A549 (cell line): ENCODE measurements at regions not wholly inside any gene's neighbourhood (a gene's known extent, or its start where the extent isn't known, plus 50 kb on each side); places are given as distances from the start of the nearest gene placed in this dataset.
"Not testable (repeated sequence)": the region's sequence is repeated elsewhere in the genome, so short reads cannot be mapped to it uniquely, and the experiment has no call there.

ENCODE experiments used
- ATAC-seq, 2 experiments: fragments of 200-7000 bp in 1 of 2; fragments of >200 bp in 1 of 2; cut with Nextera tagmentation in 1 of 2; cut with Tn5 transposase in 1 of 2; 3 replicates each; pipeline versions ENCODE4 v1.8.0 to v1.9.1; 2018 to 2020; ENCODE audit warnings: mild to moderate bottlenecking in 1 of 2, moderate library complexity in 1 of 2
- CTCF ChIA-PET: fragments of 300-600 bp; sonication (Branson Sonifier 250); formaldehyde crosslinking; extraction: SDS; loops from one replicate; lab custom pipeline; 2021; ENCODE audit warnings: antibody characterized with exemption, inconsistent platforms; lab: Yijun Ruan, JAX
- POLR2A ChIA-PET: fragments of 350-600 bp; formaldehyde crosslinking; extraction: SDS; loops from one replicate; lab custom pipeline; 2021; ENCODE audit warnings: antibody characterized with exemption, inconsistent platforms; lab: Yijun Ruan, JAX
- DNase-seq, 2 experiments: peaks; one replicate each; pipeline versions ENCODE4 v3.0.0 to v3.0.0-alpha.2; 2011 to 2016; ENCODE audit warnings: low read depth in 1 of 2, low spot score in 1 of 2
- FAIRE-seq: peaks from 2 replicates; lab custom pipeline; 2011; peaks lifted over from hg19 to GRCh38; lab: Jason Lieb, UNC
- H3K27ac ChIP-seq, 2 experiments: fragments of >200 bp; sonication (Bioruptor Twin); formaldehyde crosslinking; 3 replicates each; pipeline ENCODE4 v1.5.1; 2016 to 2017
- H3K4me1 ChIP-seq: fragments of >200 bp; sonication (Bioruptor Twin); formaldehyde crosslinking; 3 replicates; pipeline ENCODE4 v1.6.1; 2016
- H3K4me2 ChIP-seq: fragments of >200 bp; sonication (Bioruptor Twin); formaldehyde crosslinking; 3 replicates; pipeline ENCODE4 v1.6.1; 2016
- H3K4me3 ChIP-seq: fragments of >200 bp; sonication (Bioruptor Twin); formaldehyde crosslinking; 3 replicates; pipeline ENCODE4 v1.5.1; 2016
- H3K9me3 ChIP-seq: fragments of >200 bp; sonication (Bioruptor Twin); formaldehyde crosslinking; 3 replicates; pipeline ENCODE4 v1.6.1; 2016
- BHLHE40 ChIP-seq: IDR thresholded peaks from 2 replicates; pipeline ENCODE4 v1.6.1; 2012; ENCODE audit warnings: low read depth, low read length, inconsistent platforms
- CBX2 ChIP-seq: fragments of 200-600 bp; sonication (generic); IDR thresholded peaks from 2 replicates; pipeline ENCODE4 v1.6.1; 2016; ENCODE audit warnings: low read depth, mild to moderate bottlenecking, borderline replicate concordance
- CBX8 ChIP-seq: fragments of 200-600 bp; sonication (generic); IDR thresholded peaks from 2 replicates; pipeline ENCODE4 v1.6.1; 2016
- CEBPB ChIP-seq, 2 experiments: fragments of >200 bp in 1 of 2; sonication (Bioruptor Twin) in 1 of 2; formaldehyde crosslinking in 1 of 2; IDR thresholded peaks; 2 replicates each; pipeline ENCODE4 v1.6.1; 2012 to 2016
- CHD4 ChIP-seq: fragments of 200-600 bp; sonication (generic); IDR thresholded peaks from 2 replicates; pipeline ENCODE4 v1.6.1; 2016; ENCODE audit warnings: antibody characterized with exemption, mild to moderate bottlenecking, borderline replicate concordance
- EP300 ChIP-seq, 2 experiments: fragments of >200 bp; sonication (Bioruptor Twin); formaldehyde crosslinking; IDR thresholded peaks; 2 replicates in 1 of 2; 3 replicates in 1 of 2; pipeline ENCODE4 v1.6.1; 2016 to 2017
- ESRRA ChIP-seq: fragments of 150-350 bp; IDR thresholded peaks from 2 replicates; pipeline ENCODE4 v1.6.1; 2014; ENCODE audit warnings: mild to moderate bottlenecking, low read length, borderline replicate concordance
- FOSL2 ChIP-seq, 2 experiments: fragments of 450-650 bp in 1 of 2; fragments of >200 bp in 1 of 2; sonication (Bioruptor Twin) in 1 of 2; formaldehyde crosslinking; IDR thresholded peaks; 2 replicates each; pipeline versions ENCODE4 v1.5.0 to v1.6.1; 2016 to 2020; ENCODE audit warnings: mild to moderate bottlenecking in 1 of 2, moderate library complexity in 1 of 2
- HDAC2 ChIP-seq: fragments of 200-600 bp; sonication (generic); IDR thresholded peaks from 2 replicates; pipeline ENCODE4 v1.6.1; 2016
- HOXB13 ChIP-seq: fragments of 250-450 bp; sonication (Bioruptor Pico); IDR thresholded peaks from 2 replicates; pipeline ENCODE4 v1.5.0; 2020; ENCODE audit warnings: low read depth, mild to moderate bottlenecking, moderate library complexity
- JUN ChIP-seq, 2 experiments: fragments of >200 bp; sonication (Bioruptor Twin); formaldehyde crosslinking; IDR thresholded peaks; 2 replicates in 1 of 2; 3 replicates in 1 of 2; pipeline ENCODE4 v1.6.1; 2016 to 2017
- NFE2L2 ChIP-seq: fragments of 150-350 bp; conservative IDR thresholded peaks from 2 replicates; pipeline ENCODE4 v1.6.1; 2014; ENCODE audit warnings: low read length
- NPAS2 ChIP-seq: fragments of 250-450 bp; sonication (Bioruptor Pico); IDR thresholded peaks from 2 replicates; pipeline ENCODE4 v1.8.0; 2022; ENCODE audit warnings: mild to moderate bottlenecking, moderate library complexity, borderline replicate concordance
- POLR2AphosphoS2 ChIP-seq: conservative IDR thresholded peaks from 2 replicates; pipeline ENCODE4 v1.6.1; 2012; ENCODE audit warnings: low read length, improper control_type of control experiment, inconsistent platforms
- RFX5 ChIP-seq: fragments of 450-650 bp; IDR thresholded peaks from 2 replicates; pipeline ENCODE4 v1.7.1; 2014; ENCODE audit warnings: antibody characterized with exemption, mild to moderate bottlenecking, moderate library complexity
- RNF2 ChIP-seq: fragments of 200-600 bp; sonication (generic); IDR thresholded peaks from 2 replicates; pipeline ENCODE4 v1.6.1; 2016; ENCODE audit warnings: low read depth, mild to moderate bottlenecking, antibody characterized with exemption, moderate library complexity, borderline replicate concordance
- SMC3 ChIP-seq: fragments of >200 bp; sonication (Bioruptor Twin); formaldehyde crosslinking; IDR thresholded peaks from 3 replicates; pipeline ENCODE4 v1.6.1; 2018; ENCODE audit warnings: inconsistent platforms
- TFCP2L1 ChIP-seq: fragments of 250-450 bp; sonication (Bioruptor Pico); IDR thresholded peaks from 2 replicates; pipeline ENCODE4 v1.5.0; 2021; ENCODE audit warnings: mild to moderate bottlenecking
- ZC3H11A ChIP-seq: fragments of 450-650 bp; IDR thresholded peaks from 2 replicates; pipeline ENCODE4 v1.6.1; 2014; ENCODE audit warnings: antibody characterized with exemption, mild to moderate bottlenecking
- ZFP36 ChIP-seq: fragments of 450-650 bp; IDR thresholded peaks from 2 replicates; pipeline ENCODE4 v1.6.1; 2014; ENCODE audit warnings: borderline replicate concordance; ENCODE audit not compliant: partially characterized antibody
- ZSCAN20 ChIP-seq: fragments of 250-450 bp; sonication (Bioruptor Pico); IDR thresholded peaks from 2 replicates; pipeline ENCODE4 v1.8.0; 2022; ENCODE audit warnings: mild to moderate bottlenecking, moderate library complexity
- WGBS: methylation state at CpG from one replicate; pipeline ENCODE4 v1.1.6; 2017; ENCODE audit errors: missing lambda C conversion rate; 5-methylcytosine and 5-hydroxymethylcytosine counted together
- TF ChIP-seq, protein P1 (sequence below): fragments of 200-600 bp; sonication (generic); IDR thresholded peaks from 2 replicates; pipeline ENCODE4 v1.6.1; 2016; ENCODE audit warnings: antibody characterized with exemption, mild to moderate bottlenecking, moderate library complexity
- TF ChIP-seq, protein P2 (sequence below): fragments of 250-450 bp; sonication (Bioruptor Pico); IDR thresholded peaks from 2 replicates; pipeline ENCODE4 v1.5.0; 2020; ENCODE audit warnings: low read depth, mild to moderate bottlenecking, moderate library complexity
- TF ChIP-seq, protein P3 (sequence below): fragments of 450-650 bp; IDR thresholded peaks from 2 replicates; pipeline ENCODE4 v1.6.1; 2014; ENCODE audit warnings: antibody characterized with exemption

DNA sequence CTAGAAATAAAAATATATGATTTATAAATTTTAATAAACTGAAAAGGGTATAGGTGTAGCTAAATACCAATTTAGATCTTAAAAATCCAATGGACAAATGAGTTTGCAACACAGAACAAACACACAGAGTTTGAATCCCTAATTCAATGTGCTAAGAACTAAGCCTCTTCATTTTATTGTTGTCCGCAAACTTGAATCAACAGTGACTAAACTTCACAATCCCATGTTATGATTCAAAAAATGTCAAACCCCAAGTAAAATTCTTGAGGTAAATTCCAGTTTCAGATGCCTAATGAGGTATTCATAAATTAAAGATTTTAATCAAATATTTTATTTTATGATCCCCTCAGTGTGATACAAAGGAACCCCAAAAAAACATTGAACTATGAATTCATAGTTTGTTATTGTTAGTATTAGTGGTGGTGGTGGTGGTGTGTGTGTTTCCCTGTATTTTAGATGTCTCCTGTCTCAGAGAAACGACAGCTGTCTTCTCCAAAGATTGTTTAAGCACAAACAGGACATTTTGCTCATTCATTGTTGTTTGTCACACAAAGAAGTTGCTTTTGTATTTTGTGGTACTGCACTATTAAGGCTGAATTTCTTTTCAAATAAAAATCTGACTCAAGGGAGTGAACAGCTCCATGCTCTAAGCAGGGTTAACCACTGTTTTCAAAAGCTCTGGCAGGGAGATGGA is 259.8 kb downstream of the OSR1 start:
- H3K4me1 ChIP-seq, result no peaks in the 10 kb centered on the region
- ATAC-seq, result no peak
- no peak for TF ChIP-seq ESRRA
- no peak for TF ChIP-seq RNF2
- no peak for TF ChIP-seq HDAC2
- TF ChIP-seq CEBPB (IDR thresholded peaks at IDR 0.05), result no peak
- no peak for TF ChIP-seq NFE2L2
- TF ChIP-seq POLR2AphosphoS2, result no peak
- TF ChIP-seq HOXB13 (CRISPR knock-in tag), result no peak
- TF ChIP-seq EP300 (IDR thresholded peaks at IDR 0.05), result no peak
- TF ChIP-seq, protein P1, sequence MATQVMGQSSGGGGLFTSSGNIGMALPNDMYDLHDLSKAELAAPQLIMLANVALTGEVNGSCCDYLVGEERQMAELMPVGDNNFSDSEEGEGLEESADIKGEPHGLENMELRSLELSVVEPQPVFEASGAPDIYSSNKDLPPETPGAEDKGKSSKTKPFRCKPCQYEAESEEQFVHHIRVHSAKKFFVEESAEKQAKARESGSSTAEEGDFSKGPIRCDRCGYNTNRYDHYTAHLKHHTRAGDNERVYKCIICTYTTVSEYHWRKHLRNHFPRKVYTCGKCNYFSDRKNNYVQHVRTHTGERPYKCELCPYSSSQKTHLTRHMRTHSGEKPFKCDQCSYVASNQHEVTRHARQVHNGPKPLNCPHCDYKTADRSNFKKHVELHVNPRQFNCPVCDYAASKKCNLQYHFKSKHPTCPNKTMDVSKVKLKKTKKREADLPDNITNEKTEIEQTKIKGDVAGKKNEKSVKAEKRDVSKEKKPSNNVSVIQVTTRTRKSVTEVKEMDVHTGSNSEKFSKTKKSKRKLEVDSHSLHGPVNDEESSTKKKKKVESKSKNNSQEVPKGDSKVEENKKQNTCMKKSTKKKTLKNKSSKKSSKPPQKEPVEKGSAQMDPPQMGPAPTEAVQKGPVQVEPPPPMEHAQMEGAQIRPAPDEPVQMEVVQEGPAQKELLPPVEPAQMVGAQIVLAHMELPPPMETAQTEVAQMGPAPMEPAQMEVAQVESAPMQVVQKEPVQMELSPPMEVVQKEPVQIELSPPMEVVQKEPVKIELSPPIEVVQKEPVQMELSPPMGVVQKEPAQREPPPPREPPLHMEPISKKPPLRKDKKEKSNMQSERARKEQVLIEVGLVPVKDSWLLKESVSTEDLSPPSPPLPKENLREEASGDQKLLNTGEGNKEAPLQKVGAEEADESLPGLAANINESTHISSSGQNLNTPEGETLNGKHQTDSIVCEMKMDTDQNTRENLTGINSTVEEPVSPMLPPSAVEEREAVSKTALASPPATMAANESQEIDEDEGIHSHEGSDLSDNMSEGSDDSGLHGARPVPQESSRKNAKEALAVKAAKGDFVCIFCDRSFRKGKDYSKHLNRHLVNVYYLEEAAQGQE, result no peak
- H3K4me2 ChIP-seq, result no peak overlapping the region
- POLR2A ChIA-PET, result no interaction called here
- CTCF ChIA-PET, result interaction anchor here (2.7 kb wide), 1 partner anchor 13 kb away, joined by 12 read pairs; no protein-coding TSS in a partner anchor
- DNase-seq, result no peak
- no peak overlapping the region for H3K27ac ChIP-seq
- no peak for FAIRE-seq
- H3K4me3 ChIP-seq, result no peak overlapping the region
- WGBS, result 73% methylated on average over 2 of the region's 2 CpGs
- H3K9me3 ChIP-seq, result no peaks in the 10 kb centered on the region

DNA sequence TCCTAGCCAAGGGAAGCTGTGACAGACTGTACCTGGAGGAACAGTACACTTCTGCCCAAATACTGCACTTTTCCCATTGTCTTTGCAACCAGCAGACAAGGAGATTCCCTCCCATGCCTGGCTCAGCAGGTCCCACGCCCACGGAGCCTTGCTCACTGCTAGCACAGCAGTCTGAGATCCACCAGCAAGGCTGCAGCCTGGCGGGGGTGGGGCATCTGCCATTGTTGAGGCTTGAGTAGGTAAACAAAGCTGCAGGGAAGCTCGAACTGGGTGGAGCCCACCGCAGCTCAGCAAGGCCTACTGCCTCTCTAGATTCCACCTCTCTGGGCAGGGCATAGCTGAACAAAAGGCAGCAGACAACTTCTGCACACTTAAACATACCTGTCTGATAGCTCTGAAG is 268.9 kb downstream of the OSR1 start:
- ATAC-seq, H3K4me1 ChIP-seq, H3K4me3 ChIP-seq, DNase-seq, H3K4me2 ChIP-seq, H3K27ac ChIP-seq, H3K9me3 ChIP-seq, CTCF ChIA-PET, POLR2A ChIA-PET, FAIRE-seq: not testable (repeated sequence)
- WGBS, result 29% methylated on average over 5 of the region's 5 CpGs

DNA sequence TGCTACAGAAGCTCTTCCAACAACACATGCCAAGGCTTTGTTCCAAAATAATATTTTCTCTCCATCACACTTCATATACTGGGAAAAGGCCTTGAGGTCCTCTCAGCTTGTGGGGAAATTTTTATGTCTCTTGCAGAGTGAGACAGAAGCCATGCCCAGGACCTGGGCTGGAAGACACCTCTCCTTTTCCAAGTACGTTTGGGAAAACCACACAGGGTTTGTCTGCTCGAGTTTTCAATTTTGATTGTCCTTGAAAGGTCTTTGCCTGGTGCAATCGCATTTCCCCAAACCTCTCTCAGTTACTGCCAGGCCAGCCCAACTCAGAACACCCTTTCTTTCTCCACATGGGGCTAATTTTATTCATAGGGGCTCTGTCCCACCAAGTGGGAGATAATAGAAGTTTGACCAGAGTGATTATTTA is 272.2 kb downstream of the OSR1 start:
- WGBS, result 75% methylated on average over 3 of the region's 3 CpGs
- no peaks in the 10 kb centered on the region for H3K9me3 ChIP-seq
- ChIA-PET POLR2A (no interaction called here), CTCF (no interaction called here)
- ATAC-seq (no peak), FAIRE-seq (no peak), DNase-seq (no peak)
- H3K4me2 ChIP-seq, result no peak overlapping the region
- TF ChIP-seq NPAS2 (CRISPR knock-in tag) (no peak), BHLHE40 (no peak), CBX2 (no peak), SMC3 (no peak), ZC3H11A (no peak), CHD4 (no peak), CEBPB (IDR thresholded peaks at IDR 0.05) (no peak), RFX5 (no peak), FOSL2 (IDR thresholded peaks at IDR 0.05) (no peak), FOSL2 (CRISPR knock-in tag; IDR thresholded peaks at IDR 0.05) (no peak), HDAC2 (no peak), TFCP2L1 (CRISPR knock-in tag) (no peak), NFE2L2 (no peak), CBX8 (no peak), ZFP36 (no peak), ESRRA (no peak), JUN (IDR thresholded peaks at IDR 0.05) (no peak), ZSCAN20 (CRISPR knock-in tag) (no peak)
- TF ChIP-seq, protein P2, sequence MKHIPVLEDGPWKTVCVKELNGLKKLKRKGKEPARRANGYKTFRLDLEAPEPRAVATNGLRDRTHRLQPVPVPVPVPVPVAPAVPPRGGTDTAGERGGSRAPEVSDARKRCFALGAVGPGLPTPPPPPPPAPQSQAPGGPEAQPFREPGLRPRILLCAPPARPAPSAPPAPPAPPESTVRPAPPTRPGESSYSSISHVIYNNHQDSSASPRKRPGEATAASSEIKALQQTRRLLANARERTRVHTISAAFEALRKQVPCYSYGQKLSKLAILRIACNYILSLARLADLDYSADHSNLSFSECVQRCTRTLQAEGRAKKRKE, result no peak
- TF ChIP-seq, protein P3, sequence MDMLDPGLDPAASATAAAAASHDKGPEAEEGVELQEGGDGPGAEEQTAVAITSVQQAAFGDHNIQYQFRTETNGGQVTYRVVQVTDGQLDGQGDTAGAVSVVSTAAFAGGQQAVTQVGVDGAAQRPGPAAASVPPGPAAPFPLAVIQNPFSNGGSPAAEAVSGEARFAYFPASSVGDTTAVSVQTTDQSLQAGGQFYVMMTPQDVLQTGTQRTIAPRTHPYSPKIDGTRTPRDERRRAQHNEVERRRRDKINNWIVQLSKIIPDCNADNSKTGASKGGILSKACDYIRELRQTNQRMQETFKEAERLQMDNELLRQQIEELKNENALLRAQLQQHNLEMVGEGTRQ, result no peak
- no peak overlapping the region for H3K27ac ChIP-seq
- no peaks in the 10 kb centered on the region for H3K4me1 ChIP-seq
- H3K4me3 ChIP-seq, result no peak overlapping the region
